T-helper 2 cell (primary cell): ENCODE measurements at regions not wholly inside any gene's neighbourhood (a gene's known extent, or its start where the extent isn't known, plus 50 kb on each side); places are given as distances from the start of the nearest gene placed in this dataset.
"Not testable (repeated sequence)": the region's sequence is repeated elsewhere in the genome, so short reads cannot be mapped to it uniquely, and the experiment has no call there.

Source experiments
- DNase-seq, 5 experiments: peaks; one replicate each; pipeline versions ENCODE4 v3.0.0 to v3.0.0-alpha.2; 2012 to 2022

DNA sequence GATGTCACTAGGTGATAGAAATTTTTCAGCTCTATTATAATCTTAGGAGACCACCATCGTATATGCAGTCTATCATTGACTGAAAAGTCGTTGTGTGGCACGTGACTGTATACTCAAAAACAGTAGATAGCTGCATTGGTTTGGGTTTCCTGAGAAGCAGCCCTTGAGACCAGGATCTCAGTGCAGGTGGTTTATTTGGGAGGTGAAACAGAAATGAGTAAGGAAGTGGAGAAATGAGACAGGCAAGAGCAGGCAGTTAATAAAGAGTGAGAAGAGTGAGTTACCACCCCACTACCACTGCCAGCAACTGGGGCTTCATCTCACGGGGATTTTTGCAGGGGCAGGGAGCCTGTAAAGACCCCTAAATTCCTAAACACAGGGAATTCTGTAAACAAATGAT is 221.0 kb downstream of the SHQ1 start:
- peak in 1 of 5 experiments; percentile 88 for DNase-seq

DNA sequence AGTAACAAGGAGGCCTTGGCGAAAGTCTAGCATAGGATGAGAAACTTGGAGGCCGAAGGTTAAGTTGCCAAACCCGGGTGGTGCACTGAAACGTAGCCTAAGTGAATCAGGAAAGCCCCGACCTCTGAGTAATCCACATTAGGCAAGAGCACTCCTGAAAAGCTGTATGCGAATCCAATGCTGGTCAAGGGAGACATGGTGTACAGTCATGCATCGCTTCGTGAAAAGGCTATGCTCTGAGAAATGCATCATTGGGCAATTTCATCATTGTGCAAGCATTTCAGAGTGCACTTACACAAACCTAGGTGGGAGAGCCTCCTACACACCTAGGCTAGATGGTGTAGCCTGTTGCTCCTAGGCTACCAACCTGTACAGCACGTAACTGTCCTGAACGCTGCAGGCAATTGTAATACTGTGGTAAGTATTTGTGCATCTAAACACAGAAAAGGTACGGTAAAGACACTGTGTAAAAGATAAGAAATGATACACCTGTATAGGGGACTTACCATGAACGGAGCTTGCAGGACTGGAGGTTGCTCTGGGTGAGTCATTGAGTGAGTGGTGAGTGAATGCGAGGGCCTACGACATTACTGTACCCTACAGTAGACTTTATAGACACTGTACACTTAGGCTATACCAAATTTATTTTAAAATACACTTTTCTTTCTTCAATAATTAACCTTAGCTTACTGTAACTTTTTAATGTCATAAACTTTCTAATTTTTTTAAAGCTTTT is 222.5 kb downstream of the SHQ1 start:
- DNase-seq: peak in 1 of 5 experiments; percentile 61

DNA sequence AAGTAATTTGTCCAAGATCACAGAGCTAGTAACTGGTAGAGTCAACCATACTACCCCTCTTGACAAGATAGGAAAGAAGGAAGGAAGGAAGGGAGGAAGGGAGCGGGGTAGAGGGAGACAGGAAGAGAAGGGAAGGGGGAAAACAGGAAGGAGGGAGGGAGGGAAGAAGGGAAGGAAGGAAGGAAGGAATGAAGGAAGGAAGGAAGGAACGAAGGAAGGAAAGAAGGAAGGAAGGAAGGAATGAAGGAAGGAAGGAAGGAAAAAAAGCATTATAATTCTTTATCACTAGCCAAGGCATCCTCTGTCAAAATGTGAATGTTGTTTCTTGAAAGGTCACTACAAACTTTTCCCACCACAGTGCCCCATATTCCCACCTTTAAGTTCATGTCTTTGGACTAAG is 223.6 kb downstream of the SHQ1 start:
- no peak for DNase-seq

DNA sequence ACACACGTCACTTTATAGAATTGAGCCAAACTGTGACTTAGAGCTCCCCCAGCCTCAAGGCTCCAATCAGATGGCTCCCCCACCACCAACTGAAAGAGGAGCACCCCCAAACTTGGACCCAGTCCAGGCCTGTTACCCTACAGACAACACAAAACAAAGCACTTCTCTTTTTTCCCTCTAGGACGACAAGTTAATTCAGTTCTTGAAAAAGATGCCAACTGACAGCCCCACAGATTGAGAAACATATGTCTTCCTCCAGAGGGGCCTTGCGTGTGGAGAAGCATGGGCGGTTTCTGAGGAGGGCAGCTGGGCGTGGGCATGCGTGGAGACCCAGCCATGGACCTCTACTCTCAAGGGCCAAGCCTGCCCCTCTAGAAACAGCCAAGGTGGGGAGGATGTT is 229.5 kb downstream of the SHQ1 start:
- no peak for DNase-seq

DNA sequence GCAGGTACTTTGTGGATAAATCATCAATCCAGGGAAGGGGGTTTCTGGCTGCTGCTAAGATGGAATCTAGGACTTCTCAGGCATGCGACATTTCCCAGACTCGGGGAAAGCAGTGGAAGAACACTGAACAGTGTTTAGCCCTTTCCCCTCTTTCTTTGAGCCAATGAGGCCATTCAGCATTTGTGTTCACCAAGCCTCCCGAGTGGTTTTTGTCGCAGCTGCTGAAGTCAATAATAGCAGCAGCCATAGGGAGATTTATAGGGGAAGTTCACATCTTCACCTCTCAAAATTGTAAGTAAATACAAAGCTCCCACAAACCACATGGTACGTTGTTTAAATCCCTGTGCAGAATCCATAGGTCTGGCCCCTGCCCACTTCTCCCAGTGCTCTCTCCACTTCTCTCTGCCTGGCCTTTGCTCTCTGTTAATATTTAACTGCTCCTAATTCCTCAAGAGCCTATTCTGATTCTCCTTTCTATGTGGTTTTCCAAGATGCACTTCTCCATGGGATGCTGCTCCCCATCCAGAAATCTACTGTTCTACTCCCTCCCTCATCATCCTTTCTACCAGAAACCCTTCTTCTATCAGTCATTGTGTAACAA is 230.7 kb downstream of the SHQ1 start:
- DNase-seq: no peak

DNA sequence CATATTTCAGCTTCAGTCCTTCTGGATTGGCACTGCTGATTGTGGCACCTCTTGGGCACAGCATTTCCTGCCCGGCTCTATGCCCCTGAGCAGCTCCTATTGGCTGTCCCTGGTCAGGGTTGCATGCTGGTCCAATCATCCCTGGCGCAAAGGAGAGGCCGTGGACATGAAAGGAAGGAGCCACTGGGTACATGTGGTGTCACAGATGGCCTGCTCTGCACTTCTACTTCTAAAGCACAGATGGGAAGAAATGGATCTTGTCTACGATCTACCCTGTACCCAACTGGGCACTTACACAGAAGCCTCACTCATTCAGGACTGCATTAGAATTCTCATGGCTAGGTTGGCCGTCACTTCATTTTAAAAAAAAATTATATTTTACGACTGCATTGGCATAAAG is 232.5 kb downstream of the SHQ1 start:
- no peak for DNase-seq

GRCh38 chr3:72615182-72615581 is 233.1 kb downstream of the SHQ1 start:
- DNase-seq: no peak

DNA sequence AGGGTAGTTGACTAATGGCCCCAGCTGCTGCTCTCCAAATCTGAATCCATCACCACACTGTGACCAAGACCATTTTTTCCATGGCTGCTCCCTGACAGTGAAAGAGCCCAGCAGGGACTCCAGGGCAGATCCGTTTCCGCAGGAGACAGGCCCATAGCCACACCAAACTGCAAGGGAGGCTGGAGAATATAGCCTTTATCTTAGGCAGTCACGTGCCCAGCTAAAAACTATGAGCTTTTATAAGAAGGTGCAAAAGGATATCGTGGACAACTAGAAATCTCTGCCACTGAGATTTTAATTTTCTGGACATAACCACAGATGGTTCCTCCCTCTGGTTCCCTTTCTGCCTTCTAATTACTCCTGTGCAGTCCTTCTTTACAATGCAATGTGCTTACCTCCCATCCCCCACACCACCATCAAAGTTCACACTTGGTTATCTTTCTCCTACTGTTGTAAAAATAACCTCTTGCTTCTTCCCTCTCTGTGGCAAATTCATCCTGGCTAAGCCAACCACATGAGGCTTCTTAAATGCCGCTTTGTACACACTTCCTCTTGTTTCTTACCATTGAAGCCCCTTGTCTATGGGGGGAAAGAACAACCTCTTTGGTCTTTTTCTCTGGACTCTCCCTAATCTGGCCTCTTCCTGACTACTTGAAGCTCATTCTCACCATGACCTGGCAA is 233.7 kb downstream of the SHQ1 start:
- DNase-seq: no peak

- DNase-seq: no peak
Measured at GRCh38 chr3:72613871-72614270, 234.4 kb downstream of the SHQ1 start.

DNA sequence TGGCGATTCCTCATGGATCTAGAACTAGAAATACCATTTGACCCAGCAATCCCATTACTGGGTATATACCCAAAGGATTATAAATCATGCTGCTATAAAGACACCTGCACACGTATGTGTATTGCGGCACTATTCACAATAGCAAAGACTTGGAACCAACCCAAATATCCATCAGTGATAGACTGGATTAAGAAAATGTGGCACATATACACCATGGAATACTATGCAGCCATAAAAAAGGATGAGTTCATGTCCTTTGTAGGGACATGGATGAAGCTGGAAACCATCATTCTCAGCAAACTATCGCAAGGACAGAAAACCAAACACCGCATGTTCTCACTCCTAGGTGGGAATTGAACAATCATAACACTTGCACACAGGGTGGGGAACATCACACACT is 239.1 kb downstream of the SHQ1 start:
- DNase-seq: not testable (repeated sequence)

GRCh38 chr3:72606005-72606800 is 242.0 kb downstream of the SHQ1 start:
- no peak for DNase-seq

GRCh38 chr3:72604328-72604727 is 243.9 kb downstream of the SHQ1 start:
- no peak for DNase-seq

DNA sequence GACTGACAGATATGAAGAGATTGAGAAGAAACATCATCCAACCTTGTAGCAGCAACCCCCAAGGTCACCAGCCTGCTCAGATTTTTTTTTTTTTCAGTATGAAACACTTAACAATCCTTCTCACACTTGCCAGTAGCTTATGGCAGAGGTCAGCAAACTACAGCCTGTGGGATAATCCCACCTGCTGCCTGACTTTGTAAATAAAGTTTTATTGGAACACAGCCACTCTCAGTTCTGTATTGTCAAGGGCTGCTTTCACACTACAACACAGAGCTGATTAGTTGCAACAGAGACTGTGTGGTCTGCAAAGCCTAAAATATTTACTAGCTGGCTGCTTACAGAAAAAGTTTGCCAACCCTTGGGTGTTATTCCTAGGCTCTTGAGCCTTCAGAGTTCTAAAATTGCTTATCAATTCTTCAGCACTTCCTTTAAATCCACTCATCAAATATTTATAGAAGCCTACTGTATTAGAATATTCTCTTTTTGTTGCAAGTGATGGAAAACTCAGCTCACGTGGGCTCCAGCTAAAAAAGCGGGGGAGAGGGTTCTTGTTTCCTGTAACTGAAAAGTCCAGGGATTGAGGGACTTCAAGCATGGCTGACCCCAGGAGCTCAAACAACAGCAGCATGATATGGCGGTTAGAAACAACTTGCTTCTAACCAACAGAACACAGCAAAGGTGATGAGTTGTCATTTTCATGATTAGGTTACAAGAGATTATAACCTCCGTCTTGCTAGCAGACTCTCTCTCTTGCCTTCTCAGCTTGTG is 246.1 kb downstream of the SHQ1 start:
- DNase-seq: no peak

- DNase-seq: no peak
Measured at GRCh38 chr3:72601060-72601459, 247.2 kb downstream of the SHQ1 start.

DNA sequence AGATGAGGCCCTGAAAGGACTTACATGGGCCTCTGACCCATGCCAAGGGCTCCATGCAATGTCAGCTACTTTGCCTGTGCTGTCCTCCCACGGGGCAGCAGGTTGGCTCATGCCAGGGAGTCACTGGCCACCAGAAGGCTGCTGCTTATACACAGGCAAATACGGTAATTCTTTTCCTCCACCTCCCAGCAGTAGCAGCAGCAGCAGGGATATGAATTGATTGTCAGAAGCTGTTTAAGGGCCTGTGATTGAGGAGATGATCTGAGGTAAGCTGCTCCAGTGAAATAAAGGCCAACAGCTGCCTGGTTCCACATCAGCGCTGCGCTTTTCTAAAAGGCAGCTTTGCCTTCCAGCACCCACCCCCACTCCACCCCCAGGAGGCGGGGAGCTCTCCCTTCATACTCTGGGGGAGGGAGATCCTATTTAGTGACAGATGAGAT is 250.5 kb downstream of the SHQ1 start:
- DNase-seq: no peak

GRCh38 chr3:72597043-72597442 is 251.2 kb downstream of the SHQ1 start:
- DNase-seq: no peak

DNA sequence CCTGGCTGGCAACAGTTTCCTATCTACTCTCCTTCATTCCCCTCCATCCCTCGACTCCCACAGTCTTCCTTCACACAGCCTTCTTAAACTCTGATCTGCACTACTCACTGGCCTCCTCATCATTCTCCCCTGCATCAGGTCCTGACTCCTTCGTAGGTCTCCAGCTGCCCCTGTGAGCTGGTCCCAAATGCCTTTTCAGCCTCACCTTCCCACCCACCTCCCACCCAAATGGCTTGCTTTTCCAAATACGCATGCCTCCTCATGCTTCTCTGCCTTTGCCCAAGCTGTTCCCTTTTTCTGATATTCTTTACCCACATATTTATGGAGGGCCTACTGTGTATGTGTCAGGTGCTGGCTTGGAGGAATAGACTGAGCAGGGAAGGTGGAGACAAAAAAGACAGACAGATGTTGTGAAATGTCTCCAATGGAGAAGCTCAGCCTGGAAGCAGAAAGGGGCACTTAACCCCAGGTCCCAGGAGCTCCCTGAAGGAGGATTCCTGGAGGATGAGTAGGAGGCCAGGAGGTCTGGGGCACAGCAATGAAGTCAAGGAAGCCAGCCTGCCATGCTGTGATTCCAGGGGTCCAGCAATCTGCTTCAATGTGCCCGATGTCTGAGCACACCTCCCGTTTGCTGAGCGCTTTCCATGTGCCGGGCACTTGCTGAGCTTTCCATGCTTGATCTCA is 252.2 kb downstream of the SHQ1 start:
- no peak for DNase-seq

DNA sequence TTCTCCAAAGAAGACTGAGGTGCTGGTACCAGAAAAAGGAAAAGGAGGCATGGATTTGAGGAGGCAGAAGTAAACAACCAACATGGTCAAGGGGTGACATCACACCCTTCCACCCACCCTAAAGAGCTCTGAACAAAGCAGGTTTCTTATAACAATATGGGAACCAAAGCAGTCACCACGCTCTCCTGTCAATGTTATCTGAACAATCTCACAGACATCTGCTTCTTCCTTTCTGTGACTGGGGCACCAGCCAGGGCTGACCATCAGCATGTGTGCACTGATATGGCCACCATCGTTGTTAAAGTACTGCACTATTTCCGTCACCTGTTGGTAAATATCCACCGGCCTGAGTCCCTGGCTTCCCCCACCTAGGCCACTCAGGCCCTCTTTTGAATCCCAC is 252.9 kb downstream of the SHQ1 start:
- no peak for DNase-seq

GRCh38 chr3:72594615-72595215 is 253.5 kb downstream of the SHQ1 start:
- no peak for DNase-seq

DNA sequence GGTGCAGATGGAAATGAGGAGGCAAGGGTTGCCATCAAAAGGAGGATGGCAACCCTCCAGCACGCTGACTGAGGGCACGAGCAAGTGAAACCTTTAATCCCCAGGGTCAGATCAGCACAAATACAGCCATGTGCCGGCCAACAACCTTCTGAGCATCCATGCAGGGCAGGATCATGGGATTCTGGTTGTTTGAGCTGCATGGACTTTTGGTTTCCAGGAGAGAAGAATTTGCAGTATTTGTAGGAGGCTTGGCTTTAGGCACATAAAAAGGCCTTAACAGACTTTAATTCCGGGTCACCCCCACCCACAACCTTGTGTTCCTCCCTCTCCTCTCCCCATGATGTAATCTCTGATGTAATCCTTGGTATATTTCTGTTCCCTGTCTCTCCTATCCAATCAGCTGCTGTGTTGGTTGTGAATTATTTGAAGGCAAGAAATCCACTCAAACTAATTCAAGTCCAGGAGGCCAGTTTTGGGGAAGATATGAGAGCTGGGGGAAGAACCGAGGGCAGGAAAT is 254.3 kb downstream of the SHQ1 start:
- no peak for DNase-seq
